HG03025 (cell line): ENCODE measurements at regions not wholly inside any gene's neighbourhood (a gene's known extent, or its start where the extent isn't known, plus 50 kb on each side); places are given as distances from the start of the nearest gene placed in this dataset.
"Not testable (repeated sequence)": the region's sequence is repeated elsewhere in the genome, so short reads cannot be mapped to it uniquely, and the experiment has no call there.

Experiments
- ATAC-seq: cut with Tn5 transposase; IDR thresholded peaks from one replicate; pipeline ENCODE4 v1.9.1; 2021; ENCODE audit warnings: mild to moderate bottlenecking, moderate library complexity; ENCODE audit not compliant: unreplicated experiment, low FRiP score

- ATAC-seq, result not testable (repeated sequence)
Observed at GRCh38 chr3:195999176-195999575, 82.7 kb downstream of the TFRC start.

GRCh38 chr3:195996314-195996713 lies 85.6 kb downstream of the TFRC start:
- ATAC-seq, result not testable (repeated sequence)

GRCh38 chr3:195994343-195994742 lies 86.0 kb upstream of the TNK2 start:
- not testable (repeated sequence) for ATAC-seq

GRCh38 chr3:195993671-195994070 lies 85.3 kb upstream of the TNK2 start:
- ATAC-seq, result not testable (repeated sequence)

- ATAC-seq, result not testable (repeated sequence)
Observed at GRCh38 chr3:195992956-195993595, 84.7 kb upstream of the TNK2 start.

GRCh38 chr3:195991986-195992385 lies 83.6 kb upstream of the TNK2 start:
- ATAC-seq, result not testable (repeated sequence)

- ATAC-seq, result not testable (repeated sequence)
Observed at GRCh38 chr3:195991243-195991642, 82.9 kb upstream of the TNK2 start.

GRCh38 chr3:195990841-195991174 lies 82.5 kb upstream of the TNK2 start:
- not testable (repeated sequence) for ATAC-seq

GRCh38 chr3:195989921-195990840 lies 81.8 kb upstream of the TNK2 start:
- ATAC-seq, result peak; percentile 84

GRCh38 chr3:195989197-195989920 lies 81.0 kb upstream of the TNK2 start:
- peak; percentile 63 for ATAC-seq

- not testable (repeated sequence) for ATAC-seq
Observed at GRCh38 chr3:195988764-195989163, 80.4 kb upstream of the TNK2 start.

GRCh38 chr3:195987001-195987400 lies 78.7 kb upstream of the TNK2 start:
- ATAC-seq, result not testable (repeated sequence)

- not testable (repeated sequence) for ATAC-seq
Observed at GRCh38 chr3:195986576-195986975, 78.2 kb upstream of the TNK2 start.

- ATAC-seq, result not testable (repeated sequence)
Observed at GRCh38 chr3:195985348-195985920, 77.1 kb upstream of the TNK2 start.

- ATAC-seq, result not testable (repeated sequence)
Observed at GRCh38 chr3:195984392-195985030, 76.2 kb upstream of the TNK2 start.

- ATAC-seq, result not testable (repeated sequence)
Observed at GRCh38 chr3:195983880-195984279, 75.5 kb upstream of the TNK2 start.

- ATAC-seq, result not testable (repeated sequence)
Observed at GRCh38 chr3:195982754-195983153, 74.4 kb upstream of the TNK2 start.

- not testable (repeated sequence) for ATAC-seq
Observed at GRCh38 chr3:195981778-195982177, 73.4 kb upstream of the TNK2 start.

- not testable (repeated sequence) for ATAC-seq
Observed at GRCh38 chr3:195979877-195980276, 71.5 kb upstream of the TNK2 start.

- not testable (repeated sequence) for ATAC-seq
Observed at GRCh38 chr3:195978585-195978984, 70.2 kb upstream of the TNK2 start.
